ENCODE measurements at regions not wholly inside any gene's neighbourhood (a gene's known extent, or its start where the extent isn't known, plus 50 kb on each side); places are given as distances from the start of the nearest gene placed in this dataset.

GRCh38 chr12:123075646-123076171 is 75.2 kb downstream of the PITPNM2 start:
- BruUV-seq (replicated peaks), result no TSS peak
- Histone ChIP-seq H3K79me2 (ENCODE audit: insufficient read depth, low read length) (no peaks in the 10 kb centered on the region), H3K36me3 (replicated peaks in 1 of 2; ENCODE audit: control insufficient read depth in 1 of 2, insufficient read depth in 2 of 2, low read length in 2 of 2) (peaks cover 0 to 2% of the 10 kb centered on the region in 2 experiments; a peak in 2 of 5 replicates), H3K27ac (ENCODE audit: extremely low read length, insufficient read depth, low read length) (peak overlapping the region; percentile 43), H3K27me3 (ENCODE audit: control insufficient read depth in 1 of 2, insufficient read depth in 2 of 2, low read length in 2 of 2) (no peaks in the 10 kb centered on the region), H3K4me1 (ENCODE audit: insufficient read depth, low read length) (peaks cover 63% of the 10 kb centered on the region), H3K9ac (ENCODE audit: insufficient read depth, low read depth, low read length) (peak overlapping the region; percentile 29; the same call in 1 of the 2 replicates), H4K20me1 (ENCODE audit: insufficient read depth, low read length) (no peaks in the 10 kb centered on the region), H3K4me2 (ENCODE audit: low read depth, low read length) (peak overlapping the region; percentile 69), H3K9me3 (ENCODE audit: low read length) (no peaks in the 10 kb centered on the region), H3K4me3 (replicated peaks in 1 of 3; ENCODE audit: insufficient read depth in 1 of 3, low read depth in 2 of 3, low read length in 3 of 3) (peak overlapping the region in 2 of 3 experiments; percentile 27 to 56; a peak in 3 of 6 replicates), H2AFZ (ENCODE audit: low read length) (no peak overlapping the region)
- POLR2A ChIA-PET, result interaction anchor here (1.0 to 1.9 kb wide), 5 partner anchors 13 to 157 kb away, joined by 3 to 11 read pairs (median 8); partner anchors contain the start of genes MPHOSPH9 and MTRFR
- peak; percentile 81 for FAIRE-seq
- intact Hi-C loops (cut with micrococcal nuclease; ENCODE audit: unreplicated experiment) (loop anchor here (5.0 kb wide), 1 partner anchor 103 kb away; no protein-coding TSS in a partner anchor), in situ Hi-C loops (cut with HindIII; ENCODE audit: extremely low pct_ligation_motif_present, low pct_unique_long_range_greater_than_20kb) (no loop called here)
- peak; percentile 89 for ATAC-seq
- 20% methylated on average over 11 of the region's 16 CpGs for WGBS (ENCODE audit: low lambda C conversion rate)
- CTCF ChIA-PET (ENCODE audit: low intra/inter-chr PET ratio, low total read pairs), result interaction anchor here (1.6 kb wide), 1 partner anchor 32 kb away, joined by 7 read pairs; no protein-coding TSS in a partner anchor
- peak; percentile 78 for DNase-seq (ENCODE audit: low spot score)
- TF ChIP-seq FOSL1 (CRISPR knock-in tag; IDR thresholded peaks at IDR 0.05; ENCODE audit: borderline replicate concordance) (no peak), SIX1 (CRISPR knock-in tag; IDR thresholded peaks at IDR 0.05; ENCODE audit: borderline replicate concordance) (no peak), SNRNP70 (IDR thresholded peaks at IDR 0.05; ENCODE audit: low read depth, low read length) (no peak), MED1 (CRISPR knock-in tag; IDR thresholded peaks at IDR 0.05) (no peak), PLSCR1 (CRISPR knock-in tag; IDR thresholded peaks at IDR 0.05; ENCODE audit: borderline replicate concordance) (no peak), ZSCAN22 (CRISPR knock-in tag; IDR thresholded peaks at IDR 0.05) (no peak), KLF12 (CRISPR knock-in tag; IDR thresholded peaks at IDR 0.05; ENCODE audit: borderline replicate concordance) (no peak), ZNF407 (CRISPR knock-in tag; IDR thresholded peaks at IDR 0.05; ENCODE audit: not compliant biosample characterization) (no peak), CENPT (CRISPR knock-in tag; IDR thresholded peaks at IDR 0.05; ENCODE audit: low read depth) (no peak), FLYWCH1 (CRISPR knock-in tag; IDR thresholded peaks at IDR 0.05) (no peak), BORCS8-MEF2B (CRISPR knock-in tag; IDR thresholded peaks at IDR 0.05) (0 out of 2 replicates have a peak, but pooled peaks have one; percentile 51)
- TF ChIP-seq, protein P1, sequence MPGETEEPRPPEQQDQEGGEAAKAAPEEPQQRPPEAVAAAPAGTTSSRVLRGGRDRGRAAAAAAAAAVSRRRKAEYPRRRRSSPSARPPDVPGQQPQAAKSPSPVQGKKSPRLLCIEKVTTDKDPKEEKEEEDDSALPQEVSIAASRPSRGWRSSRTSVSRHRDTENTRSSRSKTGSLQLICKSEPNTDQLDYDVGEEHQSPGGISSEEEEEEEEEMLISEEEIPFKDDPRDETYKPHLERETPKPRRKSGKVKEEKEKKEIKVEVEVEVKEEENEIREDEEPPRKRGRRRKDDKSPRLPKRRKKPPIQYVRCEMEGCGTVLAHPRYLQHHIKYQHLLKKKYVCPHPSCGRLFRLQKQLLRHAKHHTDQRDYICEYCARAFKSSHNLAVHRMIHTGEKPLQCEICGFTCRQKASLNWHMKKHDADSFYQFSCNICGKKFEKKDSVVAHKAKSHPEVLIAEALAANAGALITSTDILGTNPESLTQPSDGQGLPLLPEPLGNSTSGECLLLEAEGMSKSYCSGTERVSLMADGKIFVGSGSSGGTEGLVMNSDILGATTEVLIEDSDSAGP (CRISPR knock-in tag; IDR thresholded peaks at IDR 0.05; ENCODE audit: borderline replicate concordance), result peak; percentile 42; the same call in 1 of the 2 replicates

All from HepG2 (cell line).